SK-N-SH treated with all-trans-retinoic acid at 6 μM for 48 hours (cell line): ENCODE measurements at regions not wholly inside any gene's neighbourhood (a gene's known extent, or its start where the extent isn't known, plus 50 kb on each side); places are given as distances from the start of the nearest gene placed in this dataset.

Source experiments
- ATAC-seq: fragments of 200-7000 bp; cut with Tn5 transposase; 3 replicates; pipeline ENCODE4 v1.9.1; 2020; ENCODE audit warnings: mild to moderate bottlenecking, moderate library complexity
- GLIS3 ChIP-seq: fragments of 250-450 bp; sonication (Bioruptor Pico); IDR thresholded peaks from 2 replicates; pipeline ENCODE4 v1.5.0; 2020; ENCODE audit warnings: mild to moderate bottlenecking, moderate library complexity
- ISL1 ChIP-seq: fragments of 250-450 bp; sonication (Bioruptor Pico); IDR thresholded peaks from 2 replicates; pipeline ENCODE4 v2.1.2; 2022; ENCODE audit warnings: mild to moderate bottlenecking, moderate library complexity
- OSR1 ChIP-seq: fragments of 250-450 bp; sonication (Bioruptor Pico); IDR thresholded peaks from 2 replicates; pipeline ENCODE4 v1.8.0; 2022; ENCODE audit warnings: moderate library complexity, mild to moderate bottlenecking, inconsistent platforms
- PPARA ChIP-seq: fragments of 250-450 bp; sonication (Bioruptor Pico); IDR thresholded peaks from 2 replicates; pipeline ENCODE4 v1.5.0; 2020; ENCODE audit warnings: mild to moderate bottlenecking, borderline replicate concordance
- TOX ChIP-seq: fragments of 250-450 bp; sonication (Bioruptor Pico); IDR thresholded peaks from 2 replicates; pipeline ENCODE4 v1.8.0; 2021; ENCODE audit warnings: mild to moderate bottlenecking, moderate library complexity, borderline replicate concordance
- ZC3H10 ChIP-seq: fragments of 250-450 bp; sonication (Bioruptor Pico); IDR thresholded peaks from 2 replicates; pipeline ENCODE4 v1.5.1; 2021; ENCODE audit warnings: mild to moderate bottlenecking, moderate library complexity
- ZFP30 ChIP-seq: fragments of 450-650 bp; formaldehyde crosslinking; IDR thresholded peaks from 2 replicates; pipeline ENCODE4 v1.5.0; 2022; ENCODE audit warnings: mild to moderate bottlenecking, moderate library complexity
- ZNF8 ChIP-seq: fragments of 450-650 bp; formaldehyde crosslinking; IDR thresholded peaks from 2 replicates; pipeline ENCODE4 v1.5.0; 2020; ENCODE audit warnings: mild to moderate bottlenecking, moderate library complexity
- TF ChIP-seq, protein P1 (sequence below): fragments of 250-450 bp; sonication (Bioruptor Pico); IDR thresholded peaks from 2 replicates; pipeline ENCODE4 v1.8.0; 2020; ENCODE audit warnings: mild to moderate bottlenecking, moderate library complexity, borderline replicate concordance
- TF ChIP-seq, protein P2 (sequence below): fragments of 250-450 bp; sonication (Bioruptor Pico); IDR thresholded peaks from 2 replicates; pipeline ENCODE4 v1.5.1; 2021; ENCODE audit warnings: mild to moderate bottlenecking, moderate library complexity
- TF ChIP-seq, protein P3 (sequence below): fragments of 250-450 bp; sonication (Bioruptor Pico); IDR thresholded peaks from 2 replicates; pipeline ENCODE4 v1.5.0; 2020; ENCODE audit warnings: mild to moderate bottlenecking, moderate library complexity
- TF ChIP-seq, protein P4 (sequence below): fragments of 250-450 bp; sonication (Bioruptor Pico); IDR thresholded peaks from 2 replicates; pipeline ENCODE4 v1.5.1; 2020; ENCODE audit warnings: low read depth, mild to moderate bottlenecking, moderate library complexity

DNA sequence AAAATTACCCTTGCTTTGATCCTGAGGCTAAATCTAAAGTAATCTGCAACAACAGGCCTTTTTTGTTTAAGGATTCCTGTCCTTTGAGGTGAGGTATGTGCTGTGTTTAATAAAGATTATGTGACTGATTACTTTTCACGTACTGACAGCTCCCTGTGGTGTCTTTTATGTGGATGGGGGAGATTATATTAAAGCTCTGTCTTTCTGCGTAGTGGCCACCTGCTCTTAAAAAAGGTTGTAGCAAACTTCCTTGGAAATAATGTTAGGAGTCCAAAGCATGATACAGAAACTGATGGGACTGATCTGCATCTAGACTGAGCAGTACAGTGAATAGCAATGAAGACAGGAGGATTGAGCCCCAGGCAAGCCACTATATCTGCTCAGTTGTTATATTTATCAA lies 453.0 kb upstream of the GOLIM4 start (continued):
- TF ChIP-seq, protein P1, sequence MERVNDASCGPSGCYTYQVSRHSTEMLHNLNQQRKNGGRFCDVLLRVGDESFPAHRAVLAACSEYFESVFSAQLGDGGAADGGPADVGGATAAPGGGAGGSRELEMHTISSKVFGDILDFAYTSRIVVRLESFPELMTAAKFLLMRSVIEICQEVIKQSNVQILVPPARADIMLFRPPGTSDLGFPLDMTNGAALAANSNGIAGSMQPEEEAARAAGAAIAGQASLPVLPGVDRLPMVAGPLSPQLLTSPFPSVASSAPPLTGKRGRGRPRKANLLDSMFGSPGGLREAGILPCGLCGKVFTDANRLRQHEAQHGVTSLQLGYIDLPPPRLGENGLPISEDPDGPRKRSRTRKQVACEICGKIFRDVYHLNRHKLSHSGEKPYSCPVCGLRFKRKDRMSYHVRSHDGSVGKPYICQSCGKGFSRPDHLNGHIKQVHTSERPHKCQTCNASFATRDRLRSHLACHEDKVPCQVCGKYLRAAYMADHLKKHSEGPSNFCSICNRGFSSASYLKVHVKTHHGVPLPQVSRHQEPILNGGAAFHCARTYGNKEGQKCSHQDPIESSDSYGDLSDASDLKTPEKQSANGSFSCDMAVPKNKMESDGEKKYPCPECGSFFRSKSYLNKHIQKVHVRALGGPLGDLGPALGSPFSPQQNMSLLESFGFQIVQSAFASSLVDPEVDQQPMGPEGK (CRISPR knock-in tag): no peak
- TF ChIP-seq GLIS3 (CRISPR knock-in tag): no peak

DNA sequence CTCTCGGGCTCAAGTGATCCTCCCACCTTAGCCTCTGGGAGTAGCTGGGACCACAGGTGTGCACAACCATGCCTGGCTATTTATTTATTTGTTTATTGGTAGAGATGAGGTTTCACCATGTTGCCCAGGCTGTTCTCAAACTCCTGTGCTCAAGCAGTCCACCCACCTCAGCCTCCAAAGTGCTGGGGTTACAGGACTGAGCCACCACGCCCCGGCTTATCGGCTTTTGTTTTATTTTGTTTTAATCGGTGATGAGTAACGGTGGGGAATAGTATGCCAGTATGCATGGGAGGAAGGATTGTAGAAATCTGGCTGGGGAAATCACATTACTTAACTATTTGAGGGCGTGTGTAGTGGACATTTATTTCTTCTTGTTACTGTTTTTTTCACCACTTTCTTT lies 451.0 kb upstream of the GOLIM4 start:
- TF ChIP-seq, protein P2, sequence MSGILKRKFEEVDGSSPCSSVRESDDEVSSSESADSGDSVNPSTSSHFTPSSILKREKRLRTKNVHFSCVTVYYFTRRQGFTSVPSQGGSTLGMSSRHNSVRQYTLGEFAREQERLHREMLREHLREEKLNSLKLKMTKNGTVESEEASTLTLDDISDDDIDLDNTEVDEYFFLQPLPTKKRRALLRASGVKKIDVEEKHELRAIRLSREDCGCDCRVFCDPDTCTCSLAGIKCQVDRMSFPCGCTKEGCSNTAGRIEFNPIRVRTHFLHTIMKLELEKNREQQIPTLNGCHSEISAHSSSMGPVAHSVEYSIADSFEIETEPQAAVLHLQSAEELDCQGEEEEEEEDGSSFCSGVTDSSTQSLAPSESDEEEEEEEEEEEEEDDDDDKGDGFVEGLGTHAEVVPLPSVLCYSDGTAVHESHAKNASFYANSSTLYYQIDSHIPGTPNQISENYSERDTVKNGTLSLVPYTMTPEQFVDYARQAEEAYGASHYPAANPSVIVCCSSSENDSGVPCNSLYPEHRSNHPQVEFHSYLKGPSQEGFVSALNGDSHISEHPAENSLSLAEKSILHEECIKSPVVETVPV (CRISPR knock-in tag): no peak
- no peak for TF ChIP-seq ZC3H10 (CRISPR knock-in tag)
- TF ChIP-seq GLIS3 (CRISPR knock-in tag): no peak
- no peak for TF ChIP-seq ISL1 (CRISPR knock-in tag)
- TF ChIP-seq ZNF8 (CRISPR knock-in tag): no peak
- TF ChIP-seq OSR1 (CRISPR knock-in tag): no peak
- no peak for TF ChIP-seq TOX (CRISPR knock-in tag)
- ATAC-seq: no peak

DNA sequence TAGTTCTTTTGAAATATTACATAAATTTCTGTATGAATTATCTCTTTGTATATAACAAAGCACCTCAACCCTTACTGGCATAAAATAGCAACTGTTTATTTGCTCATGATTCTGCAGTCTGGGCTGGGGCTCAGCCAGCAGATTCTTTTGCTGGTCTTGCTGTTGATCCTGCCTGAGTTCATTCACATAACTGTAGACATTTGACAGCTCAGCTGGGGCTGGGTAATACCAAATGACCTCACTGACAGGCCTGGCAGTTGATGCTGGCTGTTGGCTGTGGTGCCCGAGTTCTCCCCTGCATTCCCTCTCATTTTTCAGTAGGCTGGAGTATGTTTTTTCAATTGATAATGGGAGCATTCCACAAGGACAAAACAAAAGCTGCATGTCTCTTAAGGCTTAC lies 449.9 kb upstream of the GOLIM4 start:
- ATAC-seq: no peak
- TF ChIP-seq GLIS3 (CRISPR knock-in tag) (no peak), ZNF8 (CRISPR knock-in tag) (no peak), OSR1 (CRISPR knock-in tag) (no peak), TOX (CRISPR knock-in tag) (no peak), ISL1 (CRISPR knock-in tag) (peak; percentile 79)
- TF ChIP-seq, protein P3, sequence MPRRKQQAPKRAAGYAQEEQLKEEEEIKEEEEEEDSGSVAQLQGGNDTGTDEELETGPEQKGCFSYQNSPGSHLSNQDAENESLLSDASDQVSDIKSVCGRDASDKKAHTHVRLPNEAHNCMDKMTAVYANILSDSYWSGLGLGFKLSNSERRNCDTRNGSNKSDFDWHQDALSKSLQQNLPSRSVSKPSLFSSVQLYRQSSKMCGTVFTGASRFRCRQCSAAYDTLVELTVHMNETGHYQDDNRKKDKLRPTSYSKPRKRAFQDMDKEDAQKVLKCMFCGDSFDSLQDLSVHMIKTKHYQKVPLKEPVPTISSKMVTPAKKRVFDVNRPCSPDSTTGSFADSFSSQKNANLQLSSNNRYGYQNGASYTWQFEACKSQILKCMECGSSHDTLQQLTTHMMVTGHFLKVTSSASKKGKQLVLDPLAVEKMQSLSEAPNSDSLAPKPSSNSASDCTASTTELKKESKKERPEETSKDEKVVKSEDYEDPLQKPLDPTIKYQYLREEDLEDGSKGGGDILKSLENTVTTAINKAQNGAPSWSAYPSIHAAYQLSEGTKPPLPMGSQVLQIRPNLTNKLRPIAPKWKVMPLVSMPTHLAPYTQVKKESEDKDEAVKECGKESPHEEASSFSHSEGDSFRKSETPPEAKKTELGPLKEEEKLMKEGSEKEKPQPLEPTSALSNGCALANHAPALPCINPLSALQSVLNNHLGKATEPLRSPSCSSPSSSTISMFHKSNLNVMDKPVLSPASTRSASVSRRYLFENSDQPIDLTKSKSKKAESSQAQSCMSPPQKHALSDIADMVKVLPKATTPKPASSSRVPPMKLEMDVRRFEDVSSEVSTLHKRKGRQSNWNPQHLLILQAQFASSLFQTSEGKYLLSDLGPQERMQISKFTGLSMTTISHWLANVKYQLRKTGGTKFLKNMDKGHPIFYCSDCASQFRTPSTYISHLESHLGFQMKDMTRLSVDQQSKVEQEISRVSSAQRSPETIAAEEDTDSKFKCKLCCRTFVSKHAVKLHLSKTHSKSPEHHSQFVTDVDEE (CRISPR knock-in tag): peak; percentile 43; the same call in 1 of the 2 replicates
- TF ChIP-seq, protein P4, sequence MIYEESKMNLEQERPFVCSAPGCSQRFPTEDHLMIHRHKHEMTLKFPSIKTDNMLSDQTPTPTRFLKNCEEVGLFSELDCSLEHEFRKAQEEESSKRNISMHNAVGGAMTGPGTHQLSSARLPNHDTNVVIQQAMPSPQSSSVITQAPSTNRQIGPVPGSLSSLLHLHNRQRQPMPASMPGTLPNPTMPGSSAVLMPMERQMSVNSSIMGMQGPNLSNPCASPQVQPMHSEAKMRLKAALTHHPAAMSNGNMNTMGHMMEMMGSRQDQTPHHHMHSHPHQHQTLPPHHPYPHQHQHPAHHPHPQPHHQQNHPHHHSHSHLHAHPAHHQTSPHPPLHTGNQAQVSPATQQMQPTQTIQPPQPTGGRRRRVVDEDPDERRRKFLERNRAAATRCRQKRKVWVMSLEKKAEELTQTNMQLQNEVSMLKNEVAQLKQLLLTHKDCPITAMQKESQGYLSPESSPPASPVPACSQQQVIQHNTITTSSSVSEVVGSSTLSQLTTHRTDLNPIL: peak; percentile 82; the same call in 1 of the 2 replicates

DNA sequence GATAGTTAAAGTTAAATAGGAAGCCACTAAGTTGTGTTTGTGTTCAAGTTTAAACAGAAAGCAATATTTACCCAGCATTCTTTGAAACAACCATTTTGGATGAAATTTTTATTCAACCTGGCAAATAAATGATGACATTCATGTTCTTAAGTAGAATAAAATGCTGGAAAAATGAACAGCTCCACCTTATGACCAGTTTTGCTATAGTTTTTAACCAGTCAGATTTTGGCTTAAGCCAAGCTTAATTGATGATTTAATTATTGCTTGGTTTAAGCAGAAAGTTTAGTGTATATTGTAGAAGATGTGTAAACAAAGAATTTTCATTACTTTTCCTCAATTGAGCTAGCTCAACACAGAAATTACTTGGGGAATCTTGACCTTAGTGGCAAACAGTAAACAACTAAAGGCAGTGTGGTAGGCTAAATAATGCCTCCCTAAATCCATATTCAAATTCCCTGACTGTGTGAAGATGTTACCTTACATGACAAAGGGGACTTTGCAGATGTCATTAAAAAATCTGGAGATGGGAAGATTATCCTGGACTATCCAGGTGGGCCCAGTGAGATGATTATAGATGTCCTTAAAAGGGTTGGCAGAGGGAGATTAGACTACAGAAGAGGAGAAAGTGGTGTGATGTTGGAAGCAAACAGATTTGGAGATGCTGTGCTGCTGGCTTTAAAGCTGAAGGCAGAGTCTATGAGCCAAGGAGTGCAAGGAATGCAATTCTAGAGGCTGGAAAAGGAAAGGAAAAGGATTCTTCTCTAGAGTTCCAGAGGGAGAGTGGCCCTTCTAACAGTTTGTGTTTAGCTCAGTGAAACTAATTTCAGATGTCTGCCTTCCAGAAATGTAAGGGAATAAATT lies 448.6 kb upstream of the GOLIM4 start:
- no peak for ATAC-seq
- TF ChIP-seq PPARA: no peak
- TF ChIP-seq, protein P3 (CRISPR knock-in tag): no peak
- TF ChIP-seq, protein P4: no peak
- no peak for TF ChIP-seq ZFP30 (CRISPR knock-in tag)
